ENCODE measurements at regions not wholly inside any gene's neighbourhood (a gene's known extent, or its start where the extent isn't known, plus 50 kb on each side); places are given as distances from the start of the nearest gene placed in this dataset.

- DNase-seq = no peak
Measured at GRCh38 chr11:82676483-82677094, 57.1 kb downstream of the FAM181B start.

GRCh38 chr11:82675838-82676237 lies 57.8 kb downstream of the FAM181B start:
- DNase-seq = no peak

- no peak for DNase-seq
Measured at GRCh38 chr11:82673631-82674030, 60.0 kb downstream of the FAM181B start.

GRCh38 chr11:82671451-82671850 lies 62.2 kb downstream of the FAM181B start:
- no peak for DNase-seq

GRCh38 chr11:82663535-82663934 lies 70.1 kb downstream of the FAM181B start:
- DNase-seq = no peak

GRCh38 chr11:82653752-82654151 lies 79.9 kb downstream of the FAM181B start:
- DNase-seq = no peak

GRCh38 chr11:82639251-82639650 lies 94.4 kb downstream of the FAM181B start:
- no peak for DNase-seq

GRCh38 chr11:82636615-82637014 lies 97.0 kb downstream of the FAM181B start:
- DNase-seq = no peak

- DNase-seq = no peak
Measured at GRCh38 chr11:82634091-82634490, 99.6 kb downstream of the FAM181B start.

- DNase-seq = no peak
Measured at GRCh38 chr11:82631722-82632630, 101.7 kb downstream of the FAM181B start.

GRCh38 chr11:82610671-82611070 lies 123.0 kb downstream of the FAM181B start:
- no peak for DNase-seq

- DNase-seq = no peak
Measured at GRCh38 chr11:82606738-82607137, 126.9 kb downstream of the FAM181B start.

GRCh38 chr11:82601711-82602110 lies 132.0 kb downstream of the FAM181B start:
- no peak for DNase-seq

GRCh38 chr11:82599836-82600235 lies 133.8 kb downstream of the FAM181B start:
- no peak for DNase-seq

GRCh38 chr11:82586581-82586980 lies 147.1 kb downstream of the FAM181B start:
- no peak for DNase-seq

- peak; percentile 31 for DNase-seq
Measured at GRCh38 chr11:82577246-82577645, 156.4 kb downstream of the FAM181B start.

- DNase-seq = no peak
Measured at GRCh38 chr11:82560836-82561235, 172.8 kb downstream of the FAM181B start.

GRCh38 chr11:82559609-82560008 lies 174.1 kb downstream of the FAM181B start:
- no peak for DNase-seq

- no peak for DNase-seq
Measured at GRCh38 chr11:82557274-82557673, 176.4 kb downstream of the FAM181B start.

- no peak for DNase-seq
Measured at GRCh38 chr11:82556210-82556609, 177.5 kb downstream of the FAM181B start.

GRCh38 chr11:82546661-82547557 lies 186.8 kb downstream of the FAM181B start:
- no peak for DNase-seq

GRCh38 chr11:82539669-82540068 lies 194.0 kb downstream of the FAM181B start:
- no peak for DNase-seq

GRCh38 chr11:82536706-82537105 lies 197.0 kb downstream of the FAM181B start:
- no peak for DNase-seq

Data from NCI-H524 treated with DMSO at 0.1 percent for 48 hours (cell line).